ENCODE measurements at regions not wholly inside any gene's neighbourhood (a gene's known extent, or its start where the extent isn't known, plus 50 kb on each side); places are given as distances from the start of the nearest gene placed in this dataset.

DNA sequence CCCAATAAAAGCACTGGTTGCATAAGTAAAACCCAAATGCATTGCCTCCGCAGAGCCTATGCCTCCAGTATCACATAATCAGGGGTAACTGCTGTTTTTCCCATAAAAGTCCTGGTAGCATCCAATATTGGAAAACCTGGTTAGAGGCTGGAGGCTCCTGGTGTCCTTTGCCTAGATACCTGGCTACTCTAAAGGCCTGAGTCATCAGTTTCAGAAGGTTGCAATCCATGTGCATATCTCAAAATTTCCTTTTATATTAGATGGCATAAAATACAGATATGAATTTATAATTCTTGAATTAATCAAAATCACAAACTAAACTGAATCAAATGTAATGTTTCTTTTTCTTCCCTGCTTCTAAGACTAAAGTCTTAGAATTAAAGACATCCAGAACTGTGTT is 164.2 kb upstream of the DCN start:
- no peaks in the 10 kb centered on the region for H3K4me1 ChIP-seq (ENCODE audit: control insufficient read depth in 5 of 5, insufficient read depth in 5 of 5, low read length in 5 of 5)
- no peak overlapping the region for H3K4me3 ChIP-seq
- WGBS, 2 donors = 97 to 99% methylated on average over 1 of the region's 1 CpG
- DNase-seq = no peak
- ATAC-seq (ENCODE audit: insufficient read depth, low FRiP score) = no peak
- H3K36me3 ChIP-seq (ENCODE audit: control insufficient read depth in 4 of 4, insufficient read depth in 4 of 4, low read length in 4 of 4) = no peaks in the 10 kb centered on the region
- H3K9ac ChIP-seq (ENCODE audit: insufficient read depth in 1 of 2, low read length in 2 of 2) = no peak overlapping the region
- H3K27ac ChIP-seq (ENCODE audit: low read depth in 1 of 2, low read length in 1 of 2) = no peak overlapping the region
- TF ChIP-seq, protein P1, sequence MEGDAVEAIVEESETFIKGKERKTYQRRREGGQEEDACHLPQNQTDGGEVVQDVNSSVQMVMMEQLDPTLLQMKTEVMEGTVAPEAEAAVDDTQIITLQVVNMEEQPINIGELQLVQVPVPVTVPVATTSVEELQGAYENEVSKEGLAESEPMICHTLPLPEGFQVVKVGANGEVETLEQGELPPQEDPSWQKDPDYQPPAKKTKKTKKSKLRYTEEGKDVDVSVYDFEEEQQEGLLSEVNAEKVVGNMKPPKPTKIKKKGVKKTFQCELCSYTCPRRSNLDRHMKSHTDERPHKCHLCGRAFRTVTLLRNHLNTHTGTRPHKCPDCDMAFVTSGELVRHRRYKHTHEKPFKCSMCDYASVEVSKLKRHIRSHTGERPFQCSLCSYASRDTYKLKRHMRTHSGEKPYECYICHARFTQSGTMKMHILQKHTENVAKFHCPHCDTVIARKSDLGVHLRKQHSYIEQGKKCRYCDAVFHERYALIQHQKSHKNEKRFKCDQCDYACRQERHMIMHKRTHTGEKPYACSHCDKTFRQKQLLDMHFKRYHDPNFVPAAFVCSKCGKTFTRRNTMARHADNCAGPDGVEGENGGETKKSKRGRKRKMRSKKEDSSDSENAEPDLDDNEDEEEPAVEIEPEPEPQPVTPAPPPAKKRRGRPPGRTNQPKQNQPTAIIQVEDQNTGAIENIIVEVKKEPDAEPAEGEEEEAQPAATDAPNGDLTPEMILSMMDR (IDR thresholded peaks at IDR 0.05; ENCODE audit: control extremely low read depth, extremely low read depth) = no peak
- H3K9me3 ChIP-seq (ENCODE audit: control insufficient read depth in 4 of 4, insufficient read depth in 3 of 4, low read length in 3 of 4) = peaks cover 0 to 3% (median 0%) of the 10 kb centered on the region in 4 donors
- no peaks in the 10 kb centered on the region for H3K27me3 ChIP-seq (ENCODE audit: control insufficient read depth in 3 of 3, insufficient read depth in 3 of 3, low read length in 2 of 3)

GRCh38 chr12:91344408-91344807 is 161.8 kb upstream of the DCN start:
- no peaks in the 10 kb centered on the region for H3K4me1 ChIP-seq (ENCODE audit: control insufficient read depth in 5 of 5, insufficient read depth in 5 of 5, low read length in 5 of 5)
- H3K4me3 ChIP-seq = no peak overlapping the region
- H3K27me3 ChIP-seq (ENCODE audit: control insufficient read depth in 3 of 3, insufficient read depth in 3 of 3, low read length in 2 of 3) = no peaks in the 10 kb centered on the region
- no peak for ATAC-seq (ENCODE audit: insufficient read depth, low FRiP score)
- no peak for DNase-seq
- no peak overlapping the region for H3K9ac ChIP-seq (ENCODE audit: insufficient read depth in 1 of 2, low read length in 2 of 2)
- TF ChIP-seq, protein P1 (IDR thresholded peaks at IDR 0.05; ENCODE audit: control extremely low read depth, extremely low read depth) = no peak
- WGBS, 2 donors = 84 to 86% methylated on average over 2 of the region's 2 CpGs
- no peak overlapping the region for H3K27ac ChIP-seq (ENCODE audit: low read depth in 1 of 2, low read length in 1 of 2)
- H3K36me3 ChIP-seq (ENCODE audit: control insufficient read depth in 4 of 4, insufficient read depth in 4 of 4, low read length in 4 of 4) = no peaks in the 10 kb centered on the region
- H3K9me3 ChIP-seq (ENCODE audit: control insufficient read depth in 4 of 4, insufficient read depth in 3 of 4, low read length in 3 of 4) = no peaks in the 10 kb centered on the region

DNA sequence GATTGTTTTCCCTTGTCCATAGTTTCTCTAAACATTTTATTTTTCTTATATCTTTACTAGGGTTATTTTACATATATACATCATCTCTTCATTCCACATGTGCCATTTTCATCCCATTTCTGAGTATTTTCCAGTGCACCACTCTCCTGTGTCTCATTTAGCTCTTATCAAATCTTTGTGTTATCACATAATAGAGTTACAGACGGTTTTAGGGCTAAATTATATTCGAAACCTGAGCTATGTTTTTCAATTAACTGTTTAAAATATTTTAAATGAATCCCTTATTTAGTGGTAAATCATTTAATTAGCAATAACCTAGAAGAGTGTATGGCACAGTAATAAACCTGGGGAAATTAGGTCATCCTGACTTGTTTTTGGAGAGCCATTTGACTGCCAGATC is 160.4 kb upstream of the DCN start:
- ATAC-seq (ENCODE audit: insufficient read depth, low FRiP score) (no peak), DNase-seq (no peak)
- no peaks in the 10 kb centered on the region for H3K27me3 ChIP-seq (ENCODE audit: control insufficient read depth in 3 of 3, insufficient read depth in 3 of 3, low read length in 2 of 3)
- H3K27ac ChIP-seq (ENCODE audit: low read depth in 1 of 2, low read length in 1 of 2) = no peak overlapping the region
- H3K9ac ChIP-seq (ENCODE audit: insufficient read depth in 1 of 2, low read length in 2 of 2) = no peak overlapping the region
- H3K36me3 ChIP-seq (ENCODE audit: control insufficient read depth in 4 of 4, insufficient read depth in 4 of 4, low read length in 4 of 4) = no peaks in the 10 kb centered on the region
- no peak overlapping the region for H3K4me3 ChIP-seq
- H3K9me3 ChIP-seq (ENCODE audit: control insufficient read depth in 4 of 4, insufficient read depth in 3 of 4, low read length in 3 of 4) = no peaks in the 10 kb centered on the region
- H3K4me1 ChIP-seq (ENCODE audit: control insufficient read depth in 5 of 5, insufficient read depth in 5 of 5, low read length in 5 of 5) = no peaks in the 10 kb centered on the region
- 91 to 97% methylated on average over 2 of the region's 2 CpGs for WGBS, 2 donors
- TF ChIP-seq, protein P1 (IDR thresholded peaks at IDR 0.05; ENCODE audit: control extremely low read depth, extremely low read depth) = no peak

- peaks cover 0 to 3% (median 0%) of the 10 kb centered on the region in 4 donors for H3K9me3 ChIP-seq (ENCODE audit: control insufficient read depth in 4 of 4, insufficient read depth in 3 of 4, low read length in 3 of 4)
- H3K27ac ChIP-seq (ENCODE audit: low read depth in 1 of 2, low read length in 1 of 2) = no peak overlapping the region
- no peaks in the 10 kb centered on the region for H3K4me1 ChIP-seq (ENCODE audit: control insufficient read depth in 5 of 5, insufficient read depth in 5 of 5, low read length in 5 of 5)
- H3K27me3 ChIP-seq (ENCODE audit: control insufficient read depth in 3 of 3, insufficient read depth in 3 of 3, low read length in 2 of 3) = no peaks in the 10 kb centered on the region
- H3K36me3 ChIP-seq (ENCODE audit: control insufficient read depth in 4 of 4, insufficient read depth in 4 of 4, low read length in 4 of 4) = no peaks in the 10 kb centered on the region
- H3K4me3 ChIP-seq = no peak overlapping the region
- TF ChIP-seq, protein P1 (IDR thresholded peaks at IDR 0.05; ENCODE audit: control extremely low read depth, extremely low read depth) = no peak
- H3K9ac ChIP-seq (ENCODE audit: insufficient read depth in 1 of 2, low read length in 2 of 2) = no peak overlapping the region
- DNase-seq (no peak), ATAC-seq (ENCODE audit: insufficient read depth, low FRiP score) (no peak)
- 86 to 90% methylated on average over 2 of the region's 2 CpGs for WGBS, 2 donors
Measured at GRCh38 chr12:91339106-91339505, 156.5 kb upstream of the DCN start.
